ENCODE measurements at regions not wholly inside any gene's neighbourhood (a gene's known extent, or its start where the extent isn't known, plus 50 kb on each side); places are given as distances from the start of the nearest gene placed in this dataset.

DNA sequence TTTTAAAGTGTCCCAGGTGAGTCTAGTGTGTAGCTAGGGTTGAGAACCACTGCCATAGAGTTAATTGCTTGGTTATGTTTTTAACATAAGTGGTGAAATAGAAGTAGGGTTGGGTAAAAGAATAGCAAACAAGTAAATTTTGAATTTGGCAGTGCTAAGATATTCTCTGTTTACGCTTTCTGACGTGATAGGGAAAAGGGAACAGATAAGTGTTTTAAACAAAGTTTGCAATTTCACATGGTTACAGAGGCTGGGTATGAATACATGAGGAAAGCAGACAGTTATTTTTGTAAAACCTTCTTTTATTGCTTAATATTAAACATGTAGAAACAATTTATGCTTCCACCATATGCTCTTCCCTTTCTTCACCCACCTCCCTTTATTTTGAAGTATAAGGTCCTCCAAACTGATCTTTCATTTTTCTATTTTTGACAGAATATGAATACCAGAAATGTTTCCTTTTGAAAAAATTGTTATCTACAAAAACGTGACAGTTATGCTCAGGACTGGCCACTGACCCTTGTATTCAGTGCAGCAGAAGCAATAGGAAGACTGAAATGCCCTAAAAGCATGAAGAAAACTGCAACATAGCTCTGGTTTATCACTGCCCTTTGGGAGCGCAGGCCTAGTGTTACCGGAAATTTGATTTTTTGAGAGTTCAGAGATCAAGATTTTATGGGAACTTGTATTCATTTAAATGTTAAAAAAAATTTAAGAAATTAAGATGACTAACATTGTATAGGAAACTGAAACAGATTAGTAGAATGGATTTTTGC lies 214.4 kb upstream of the ARSJ start:
- no peaks in the 10 kb centered on the region for H3K9me3 ChIP-seq
- no peaks in the 10 kb centered on the region for H3K27me3 ChIP-seq
- no peaks in the 10 kb centered on the region for H3K4me1 ChIP-seq
- H3K4me3 ChIP-seq: no peak overlapping the region
- TF ChIP-seq, protein P1, sequence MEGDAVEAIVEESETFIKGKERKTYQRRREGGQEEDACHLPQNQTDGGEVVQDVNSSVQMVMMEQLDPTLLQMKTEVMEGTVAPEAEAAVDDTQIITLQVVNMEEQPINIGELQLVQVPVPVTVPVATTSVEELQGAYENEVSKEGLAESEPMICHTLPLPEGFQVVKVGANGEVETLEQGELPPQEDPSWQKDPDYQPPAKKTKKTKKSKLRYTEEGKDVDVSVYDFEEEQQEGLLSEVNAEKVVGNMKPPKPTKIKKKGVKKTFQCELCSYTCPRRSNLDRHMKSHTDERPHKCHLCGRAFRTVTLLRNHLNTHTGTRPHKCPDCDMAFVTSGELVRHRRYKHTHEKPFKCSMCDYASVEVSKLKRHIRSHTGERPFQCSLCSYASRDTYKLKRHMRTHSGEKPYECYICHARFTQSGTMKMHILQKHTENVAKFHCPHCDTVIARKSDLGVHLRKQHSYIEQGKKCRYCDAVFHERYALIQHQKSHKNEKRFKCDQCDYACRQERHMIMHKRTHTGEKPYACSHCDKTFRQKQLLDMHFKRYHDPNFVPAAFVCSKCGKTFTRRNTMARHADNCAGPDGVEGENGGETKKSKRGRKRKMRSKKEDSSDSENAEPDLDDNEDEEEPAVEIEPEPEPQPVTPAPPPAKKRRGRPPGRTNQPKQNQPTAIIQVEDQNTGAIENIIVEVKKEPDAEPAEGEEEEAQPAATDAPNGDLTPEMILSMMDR (IDR thresholded peaks at IDR 0.05): no peak
- H3K27ac ChIP-seq: no peak overlapping the region
- no peak for DNase-seq
- intact Hi-C loops (cut with DNase I; ENCODE audit: low total_unique reads): no loop called here
- no peaks in the 10 kb centered on the region for H3K36me3 ChIP-seq

DNA sequence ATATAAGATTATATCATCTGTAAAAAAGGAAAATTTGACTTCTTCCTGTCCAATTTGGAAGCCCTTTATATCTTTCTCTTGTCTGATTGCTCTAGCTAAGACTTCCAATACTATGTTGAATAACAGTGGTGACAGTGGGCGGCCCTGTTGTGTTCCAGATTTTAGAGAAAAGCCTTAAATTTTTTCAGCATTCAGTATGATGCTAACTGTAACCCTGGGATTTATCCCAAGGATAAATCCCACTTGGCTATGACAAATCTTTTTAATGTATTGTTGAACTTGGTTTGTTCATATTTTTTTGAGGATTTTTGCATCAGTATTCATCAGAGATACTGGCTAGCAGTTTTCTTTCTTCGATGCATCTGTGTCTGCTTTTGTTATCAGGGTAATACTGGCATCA lies 217.2 kb upstream of the ARSJ start:
- intact Hi-C loops (cut with DNase I; ENCODE audit: low total_unique reads): no loop called here
- TF ChIP-seq, protein P1 (IDR thresholded peaks at IDR 0.05): no peak

DNA sequence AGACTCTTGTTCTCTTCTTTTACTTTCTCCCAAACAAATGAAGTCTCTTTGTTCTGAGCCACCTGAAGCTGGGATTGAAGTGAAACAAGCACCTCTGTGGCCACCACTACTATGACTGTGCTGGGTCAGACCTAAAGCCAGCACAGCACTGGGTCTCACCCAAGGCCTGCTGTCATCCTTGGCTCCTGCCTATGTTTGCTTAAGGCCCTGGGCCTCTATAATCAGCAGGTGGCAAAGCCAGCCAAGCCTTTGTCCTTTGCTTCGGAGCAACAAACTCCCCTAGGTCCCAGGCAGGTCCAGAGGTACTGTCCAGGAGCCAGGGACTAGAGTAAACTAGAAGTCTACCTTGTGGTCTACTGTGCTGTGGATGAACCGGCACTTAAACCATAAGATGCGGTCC lies 220.6 kb upstream of the ARSJ start:
- intact Hi-C loops (cut with DNase I; ENCODE audit: low total_unique reads): loop anchor here (10.0 kb wide), 1 partner anchor 175 kb away; no protein-coding TSS in a partner anchor
- TF ChIP-seq, protein P1 (IDR thresholded peaks at IDR 0.05): no peak
- no peaks in the 10 kb centered on the region for H3K4me1 ChIP-seq
- no peak overlapping the region for H3K27ac ChIP-seq
- no peaks in the 10 kb centered on the region for H3K9me3 ChIP-seq
- H3K4me3 ChIP-seq: no peak overlapping the region
- DNase-seq: no peak
- no peaks in the 10 kb centered on the region for H3K27me3 ChIP-seq
- no peaks in the 10 kb centered on the region for H3K36me3 ChIP-seq

More for the DNA sequence above, 217.2 kb upstream of the ARSJ start:
- H3K9me3 ChIP-seq: no peaks in the 10 kb centered on the region
- no peak overlapping the region for H3K4me3 ChIP-seq
- H3K36me3 ChIP-seq: no peaks in the 10 kb centered on the region
- no peak for DNase-seq
- H3K27me3 ChIP-seq: no peaks in the 10 kb centered on the region
- no peak overlapping the region for H3K27ac ChIP-seq
- no peaks in the 10 kb centered on the region for H3K4me1 ChIP-seq

DNA sequence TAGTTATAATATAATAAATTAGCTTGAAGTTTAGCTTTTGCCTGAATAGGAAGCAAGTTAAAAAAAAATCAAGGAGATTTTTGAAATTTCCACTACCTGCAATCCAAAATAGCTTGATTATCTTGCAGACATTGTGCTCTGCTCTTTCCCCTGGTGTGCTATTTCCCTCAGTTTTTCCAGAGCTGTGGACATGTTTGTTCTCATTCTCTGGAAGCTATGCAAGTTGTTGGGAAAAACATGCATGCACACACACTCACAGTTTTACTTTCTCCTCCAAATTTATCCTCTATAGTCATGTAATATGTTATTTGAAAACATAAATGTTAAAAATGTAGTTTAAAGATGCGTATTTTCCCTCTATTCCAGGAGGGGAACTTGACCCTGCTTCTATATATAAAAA lies 225.8 kb upstream of the ARSJ start:
- DNase-seq: no peak
- no peaks in the 10 kb centered on the region for H3K36me3 ChIP-seq
- no peak overlapping the region for H3K4me3 ChIP-seq
- TF ChIP-seq, protein P1 (IDR thresholded peaks at IDR 0.05): no peak
- no peaks in the 10 kb centered on the region for H3K27me3 ChIP-seq
- peaks cover 0 to 10% (median 3%) of the 10 kb centered on the region in 4 donors for H3K4me1 ChIP-seq
- H3K9me3 ChIP-seq: no peaks in the 10 kb centered on the region
- no peak overlapping the region for H3K27ac ChIP-seq
- intact Hi-C loops (cut with DNase I; ENCODE audit: low total_unique reads): loop anchor here (10.0 kb wide), 1 partner anchor 170 kb away; no protein-coding TSS in a partner anchor

DNA sequence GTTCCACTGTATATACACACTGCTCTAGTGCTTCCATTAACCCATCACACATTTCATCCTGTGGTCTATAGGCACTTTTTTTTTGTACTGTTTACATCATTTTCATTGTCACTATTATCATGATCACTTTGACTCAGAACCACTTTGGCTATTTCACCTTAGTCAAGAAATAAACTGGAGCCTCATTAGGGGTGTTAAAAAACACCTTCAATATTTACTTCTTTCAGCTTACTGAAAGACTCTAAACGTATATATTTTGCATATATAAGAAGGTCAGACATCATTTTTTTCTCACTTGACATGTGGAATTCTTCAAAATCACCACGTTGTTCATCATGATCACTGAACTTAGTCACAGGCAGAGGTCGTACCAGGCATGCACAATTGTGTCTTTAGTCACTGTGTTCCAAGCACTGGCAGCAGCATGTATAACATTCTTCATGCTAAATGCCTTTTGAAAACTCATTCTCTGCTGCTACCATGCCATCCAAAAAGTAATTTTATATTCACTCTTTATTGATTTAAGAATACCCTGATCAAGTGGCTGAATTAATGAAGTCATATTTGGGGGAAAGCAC lies 229.2 kb upstream of the ARSJ start:
- Histone ChIP-seq H3K27me3 (no peaks in the 10 kb centered on the region), H3K9me3 (no peaks in the 10 kb centered on the region), H3K36me3 (no peaks in the 10 kb centered on the region), H3K27ac (no peak overlapping the region), H3K4me3 (no peak overlapping the region), H3K4me1 (peaks cover 0 to 10% (median 3%) of the 10 kb centered on the region in 4 donors)
- DNase-seq: no peak
- TF ChIP-seq, protein P1 (IDR thresholded peaks at IDR 0.05): peak; percentile 44 to 50
- intact Hi-C loops (cut with DNase I; ENCODE audit: low total_unique reads): loop anchor here (10.0 kb wide), 1 partner anchor 166 kb away; no protein-coding TSS in a partner anchor

All from tibial artery (tissue), 4 donors.